ENCODE measurements at regions not wholly inside any gene's neighbourhood (a gene's known extent, or its start where the extent isn't known, plus 50 kb on each side); places are given as distances from the start of the nearest gene placed in this dataset.

- POLR2A ChIA-PET = no interaction called here
- CTCF ChIA-PET (ENCODE audit: unreplicated experiment) = no interaction called here
- no peak for TF ChIP-seq EZH2phosphoT487 (IDR thresholded peaks at IDR 0.05; ENCODE audit: borderline replicate concordance, low read depth, low read length)
- TF ChIP-seq CTCF (conservative IDR thresholded peaks at IDR 0.05; ENCODE audit: low read length) = no peak
- H4K20me1 ChIP-seq (ENCODE audit: insufficient read depth, low read length) = no peaks in the 10 kb centered on the region
- H2AFZ ChIP-seq (ENCODE audit: low read length) = no peak overlapping the region
- no peak for DNase-seq (ENCODE audit: low spot score)
- intact Hi-C loops (cut with micrococcal nuclease; ENCODE audit: unreplicated experiment) = no loop called here
- no peaks in the 10 kb centered on the region for H3K9me2 ChIP-seq (ENCODE audit: insufficient read depth, low read length)
- no peaks in the 10 kb centered on the region for H3K36me3 ChIP-seq (ENCODE audit: insufficient read depth, low read length)
- H3K9me3 ChIP-seq (ENCODE audit: low read length) = no peaks in the 10 kb centered on the region
- no peak overlapping the region for H3K4me3 ChIP-seq (ENCODE audit: low read depth, low read length, poor library complexity, severe bottlenecking)
- H3K79me2 ChIP-seq (ENCODE audit: insufficient read depth, low read depth, low read length) = no peaks in the 10 kb centered on the region
- no peak overlapping the region for H3K27ac ChIP-seq (ENCODE audit: low read depth, low read length, poor library complexity, severe bottlenecking)
- H3K4me2 ChIP-seq (ENCODE audit: low read length) = no peak overlapping the region
- no peaks in the 10 kb centered on the region for H3K4me1 ChIP-seq (ENCODE audit: insufficient read depth, low read length, poor library complexity, severe bottlenecking)
- BruUV-seq (replicated peaks) = no TSS peak
Measured at GRCh38 chr18:76265497-76266235, 229.4 kb downstream of the ZNF516 start.

- Histone ChIP-seq H3K4me3 (ENCODE audit: low read depth, low read length, poor library complexity, severe bottlenecking) (no peak overlapping the region), H3K79me2 (ENCODE audit: insufficient read depth, low read depth, low read length) (no peaks in the 10 kb centered on the region), H3K36me3 (ENCODE audit: insufficient read depth, low read length) (no peaks in the 10 kb centered on the region), H3K4me1 (ENCODE audit: insufficient read depth, low read length, poor library complexity, severe bottlenecking) (no peaks in the 10 kb centered on the region), H4K20me1 (ENCODE audit: insufficient read depth, low read length) (no peaks in the 10 kb centered on the region), H3K4me2 (ENCODE audit: low read length) (no peak overlapping the region), H2AFZ (ENCODE audit: low read length) (no peak overlapping the region), H3K27ac (ENCODE audit: low read depth, low read length, poor library complexity, severe bottlenecking) (no peak overlapping the region), H3K9me2 (ENCODE audit: insufficient read depth, low read length) (no peaks in the 10 kb centered on the region), H3K9me3 (ENCODE audit: low read length) (no peaks in the 10 kb centered on the region)
- POLR2A ChIA-PET = no interaction called here
- DNase-seq (ENCODE audit: low spot score) = no peak
- no TSS peak for BruUV-seq (replicated peaks)
- intact Hi-C loops (cut with micrococcal nuclease; ENCODE audit: unreplicated experiment) = no loop called here
- TF ChIP-seq CTCF (conservative IDR thresholded peaks at IDR 0.05; ENCODE audit: low read length) = no peak
- TF ChIP-seq EZH2phosphoT487 (IDR thresholded peaks at IDR 0.05; ENCODE audit: borderline replicate concordance, low read depth, low read length) = no peak
- CTCF ChIA-PET (ENCODE audit: unreplicated experiment) = no interaction called here
Measured at GRCh38 chr18:76264876-76265250, 230.2 kb downstream of the ZNF516 start.

GRCh38 chr18:76264198-76264875 lies 230.7 kb downstream of the ZNF516 start:
- Histone ChIP-seq H3K9me3 (ENCODE audit: low read length) (no peaks in the 10 kb centered on the region), H4K20me1 (ENCODE audit: insufficient read depth, low read length) (no peaks in the 10 kb centered on the region), H3K9me2 (ENCODE audit: insufficient read depth, low read length) (no peaks in the 10 kb centered on the region), H3K79me2 (ENCODE audit: insufficient read depth, low read depth, low read length) (no peaks in the 10 kb centered on the region), H3K4me1 (ENCODE audit: insufficient read depth, low read length, poor library complexity, severe bottlenecking) (no peaks in the 10 kb centered on the region), H2AFZ (ENCODE audit: low read length) (no peak overlapping the region), H3K27ac (ENCODE audit: low read depth, low read length, poor library complexity, severe bottlenecking) (no peak overlapping the region), H3K4me2 (ENCODE audit: low read length) (no peak overlapping the region), H3K4me3 (ENCODE audit: low read depth, low read length, poor library complexity, severe bottlenecking) (no peak overlapping the region), H3K36me3 (ENCODE audit: insufficient read depth, low read length) (no peaks in the 10 kb centered on the region)
- TF ChIP-seq CTCF (conservative IDR thresholded peaks at IDR 0.05; ENCODE audit: low read length) (no peak), EZH2phosphoT487 (IDR thresholded peaks at IDR 0.05; ENCODE audit: borderline replicate concordance, low read depth, low read length) (no peak)
- no TSS peak for BruUV-seq (replicated peaks)
- DNase-seq (ENCODE audit: low spot score) = no peak
- intact Hi-C loops (cut with micrococcal nuclease; ENCODE audit: unreplicated experiment) = no loop called here
- ChIA-PET CTCF (ENCODE audit: unreplicated experiment) (no interaction called here), POLR2A (no interaction called here)
